ENCODE measurements at regions not wholly inside any gene's neighbourhood (a gene's known extent, or its start where the extent isn't known, plus 50 kb on each side); places are given as distances from the start of the nearest gene placed in this dataset.

DNA sequence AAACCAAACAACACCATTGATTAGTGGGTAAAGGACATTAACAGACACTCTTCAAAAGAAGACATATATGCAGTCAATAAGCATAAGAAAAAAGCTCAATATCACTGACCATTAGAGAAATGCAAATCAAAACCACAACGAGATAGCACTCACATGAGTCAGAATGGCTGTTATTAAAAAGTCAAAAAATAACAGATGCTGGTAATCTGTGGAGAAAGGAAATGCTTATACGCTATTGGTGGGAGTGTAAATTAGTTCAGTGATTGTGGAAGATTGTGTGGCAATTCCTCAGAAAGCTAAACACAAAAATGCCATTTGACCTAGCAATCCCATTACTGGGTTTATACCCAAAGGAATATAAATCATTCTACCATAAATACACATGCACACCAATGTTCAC lies 182.6 kb downstream of the TRPC6 start:
- Mint-ChIP-seq H3K4me3 (ENCODE audit: low read depth) (no peak overlapping the region), H3K27me3 (ENCODE audit: low read depth) (no peaks in the 10 kb centered on the region), H3K36me3 (ENCODE audit: low read depth) (no peaks in the 10 kb centered on the region), H3K4me1 (ENCODE audit: low read depth) (no peaks in the 10 kb centered on the region), H3K27ac (no peak overlapping the region), H3K9me3 (peaks cover 8% of the 10 kb centered on the region)
- DNase-seq (ENCODE audit: low spot score), result no peak
- intact Hi-C loops (cut with micrococcal nuclease), result no loop called here

DNA sequence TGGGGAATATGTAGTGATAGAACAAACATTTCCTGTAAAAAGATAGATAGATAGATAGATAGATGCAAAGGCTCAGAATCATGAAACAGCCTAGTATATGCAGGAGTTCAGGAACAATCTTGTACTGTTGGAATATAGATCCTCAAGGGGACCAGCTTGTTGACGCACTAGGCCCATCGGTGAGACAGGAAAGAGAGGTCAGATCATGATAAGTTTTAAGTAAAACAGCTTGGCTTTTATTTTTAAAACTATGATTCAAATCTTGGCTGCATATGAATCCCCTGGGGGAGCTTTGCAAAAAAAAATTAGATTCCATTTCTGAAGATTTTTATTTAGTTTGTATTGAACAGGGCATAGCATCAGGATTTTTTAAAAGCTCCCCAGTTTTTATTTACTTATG lies 185.8 kb downstream of the TRPC6 start:
- no peak for DNase-seq (ENCODE audit: low spot score)
- H3K27ac Mint-ChIP-seq, result no peak overlapping the region
- H3K36me3 Mint-ChIP-seq (ENCODE audit: low read depth), result no peaks in the 10 kb centered on the region
- peaks cover 14% of the 10 kb centered on the region for H3K9me3 Mint-ChIP-seq
- H3K27me3 Mint-ChIP-seq (ENCODE audit: low read depth), result no peaks in the 10 kb centered on the region
- H3K4me1 Mint-ChIP-seq (ENCODE audit: low read depth), result no peaks in the 10 kb centered on the region
- H3K4me3 Mint-ChIP-seq (ENCODE audit: low read depth), result no peak overlapping the region
- intact Hi-C loops (cut with micrococcal nuclease), result no loop called here

DNA sequence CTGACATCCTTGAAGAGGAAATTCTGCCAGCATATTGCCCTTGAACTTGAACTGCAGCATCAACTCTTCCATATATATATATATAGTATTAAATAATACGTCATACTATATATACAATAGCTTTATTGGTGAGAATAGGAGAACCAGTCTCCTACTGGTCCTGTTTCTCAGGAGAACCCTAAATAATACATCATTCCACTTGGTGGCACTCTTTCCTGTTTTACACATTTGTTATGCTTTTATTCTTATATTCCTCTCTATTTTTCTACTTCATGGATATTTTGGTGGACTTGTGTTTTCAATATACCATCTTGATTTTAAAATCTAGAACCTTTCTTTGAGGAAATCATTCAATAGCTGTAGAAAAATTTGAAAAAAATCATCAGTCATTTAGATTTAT lies 193.3 kb downstream of the TRPC6 start:
- Mint-ChIP-seq H3K27me3 (ENCODE audit: low read depth) (no peaks in the 10 kb centered on the region), H3K4me3 (ENCODE audit: low read depth) (no peak overlapping the region), H3K4me1 (ENCODE audit: low read depth) (no peaks in the 10 kb centered on the region), H3K9me3 (no peaks in the 10 kb centered on the region), H3K36me3 (ENCODE audit: low read depth) (no peaks in the 10 kb centered on the region), H3K27ac (no peak overlapping the region)
- DNase-seq (ENCODE audit: low spot score), result no peak
- intact Hi-C loops (cut with micrococcal nuclease), result no loop called here

DNA sequence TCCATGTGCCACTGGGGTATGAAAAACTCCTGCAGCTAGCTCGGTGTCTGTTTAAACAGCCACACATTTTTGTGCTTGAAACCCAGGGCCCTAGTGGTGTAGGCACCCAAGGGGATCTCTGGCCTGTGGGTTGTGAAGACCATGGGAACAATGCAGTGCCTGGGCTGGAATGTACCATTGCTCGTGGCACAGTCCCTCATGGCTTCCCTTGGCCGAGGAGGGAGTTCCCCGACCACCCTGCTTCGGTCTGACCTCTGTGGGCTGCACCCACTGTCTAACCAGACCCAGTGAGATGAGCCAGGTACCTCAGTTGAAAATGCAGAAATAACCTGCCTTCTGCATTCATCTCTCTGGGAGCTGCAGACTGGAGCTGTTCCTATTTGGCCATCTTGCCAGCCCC lies 214.0 kb downstream of the TRPC6 start:
- Mint-ChIP-seq H3K27me3 (ENCODE audit: low read depth) (no peaks in the 10 kb centered on the region), H3K4me1 (ENCODE audit: low read depth) (no peaks in the 10 kb centered on the region), H3K27ac (no peak overlapping the region), H3K9me3 (peaks cover 30% of the 10 kb centered on the region), H3K36me3 (ENCODE audit: low read depth) (no peaks in the 10 kb centered on the region), H3K4me3 (ENCODE audit: low read depth) (no peak overlapping the region)
- intact Hi-C loops (cut with micrococcal nuclease), result no loop called here
- no peak for DNase-seq (ENCODE audit: low spot score)

DNA sequence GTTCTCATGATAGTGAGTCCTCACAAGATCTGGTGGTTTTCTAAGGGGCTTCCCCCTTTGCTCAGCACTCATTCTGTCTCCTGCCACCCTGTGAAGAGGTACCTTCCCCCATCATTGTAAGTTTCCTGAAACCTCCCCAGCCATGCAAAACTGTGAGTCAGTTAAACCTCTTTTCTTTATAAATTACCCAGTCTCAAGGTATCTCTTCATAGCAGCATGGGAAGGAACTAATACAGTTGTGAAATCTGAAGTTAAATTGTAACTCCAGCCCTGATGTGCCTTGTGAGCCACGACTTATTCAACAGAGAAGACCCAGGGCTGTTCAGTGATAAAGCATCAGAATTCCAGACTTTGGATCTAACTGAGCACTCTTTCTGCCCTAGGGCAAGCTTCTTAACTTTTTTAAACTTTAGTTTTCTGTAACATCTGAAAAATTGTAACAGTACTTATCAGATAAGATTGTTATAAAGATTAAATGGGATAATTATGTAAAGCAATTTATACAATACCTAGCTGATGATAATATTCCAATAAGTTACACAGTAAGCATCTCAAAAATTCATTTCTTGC lies 220.0 kb downstream of the TRPC6 start:
- intact Hi-C loops (cut with micrococcal nuclease), result no loop called here
- Mint-ChIP-seq H3K27me3 (ENCODE audit: low read depth) (no peaks in the 10 kb centered on the region), H3K4me3 (ENCODE audit: low read depth) (no peak overlapping the region), H3K27ac (no peak overlapping the region), H3K36me3 (ENCODE audit: low read depth) (no peaks in the 10 kb centered on the region), H3K9me3 (peaks cover 31% of the 10 kb centered on the region), H3K4me1 (ENCODE audit: low read depth) (no peaks in the 10 kb centered on the region)
- DNase-seq (ENCODE audit: low spot score), result no peak

DNA sequence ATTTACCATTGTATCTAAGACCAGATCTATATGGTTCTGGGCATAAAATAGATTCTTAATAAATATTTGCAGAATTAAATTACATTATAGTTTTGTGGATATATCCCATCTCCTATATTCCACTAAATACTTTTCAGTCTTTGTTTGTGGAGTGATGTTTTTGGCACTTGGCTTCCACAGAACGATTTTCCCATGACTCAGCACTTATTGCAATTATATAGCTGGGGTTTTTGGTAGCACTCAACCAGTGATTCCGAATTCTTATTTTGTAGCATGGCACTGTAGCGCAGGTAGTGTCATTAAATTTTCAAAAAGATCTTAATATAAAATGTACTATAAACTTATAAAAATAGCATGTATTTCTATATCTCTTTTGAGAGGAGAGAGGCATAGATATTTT lies 221.2 kb downstream of the TRPC6 start:
- Mint-ChIP-seq H3K4me3 (ENCODE audit: low read depth) (no peak overlapping the region), H3K36me3 (ENCODE audit: low read depth) (no peaks in the 10 kb centered on the region), H3K27ac (no peak overlapping the region), H3K9me3 (peaks cover 42% of the 10 kb centered on the region), H3K27me3 (ENCODE audit: low read depth) (no peaks in the 10 kb centered on the region), H3K4me1 (ENCODE audit: low read depth) (no peaks in the 10 kb centered on the region)
- DNase-seq (ENCODE audit: low spot score), result no peak
- intact Hi-C loops (cut with micrococcal nuclease), result no loop called here

DNA sequence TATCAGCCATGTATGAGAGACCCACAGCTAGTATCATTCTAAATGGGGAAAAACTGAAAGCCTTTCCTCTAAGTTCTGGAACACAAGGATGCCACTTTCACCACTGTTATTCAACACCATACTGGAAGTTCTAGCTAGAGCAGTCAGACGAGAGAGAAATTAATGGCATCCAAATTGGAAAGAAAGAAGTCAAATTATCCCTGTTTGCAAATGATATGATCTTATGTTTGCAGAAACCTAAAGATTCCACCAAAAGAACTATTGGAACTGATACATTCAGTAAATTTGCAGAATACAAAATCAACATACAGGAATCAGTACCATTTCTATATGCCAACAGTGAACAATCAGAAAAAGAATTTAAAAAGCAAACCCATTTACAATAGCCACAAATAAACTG lies 226.0 kb downstream of the TRPC6 start:
- Mint-ChIP-seq H3K4me1 (ENCODE audit: low read depth) (no peaks in the 10 kb centered on the region), H3K27ac (no peak overlapping the region), H3K36me3 (ENCODE audit: low read depth) (no peaks in the 10 kb centered on the region), H3K9me3 (peaks cover 31% of the 10 kb centered on the region), H3K27me3 (ENCODE audit: low read depth) (no peaks in the 10 kb centered on the region), H3K4me3 (ENCODE audit: low read depth) (no peak overlapping the region)
- intact Hi-C loops (cut with micrococcal nuclease), result no loop called here
- no peak for DNase-seq (ENCODE audit: low spot score)

DNA sequence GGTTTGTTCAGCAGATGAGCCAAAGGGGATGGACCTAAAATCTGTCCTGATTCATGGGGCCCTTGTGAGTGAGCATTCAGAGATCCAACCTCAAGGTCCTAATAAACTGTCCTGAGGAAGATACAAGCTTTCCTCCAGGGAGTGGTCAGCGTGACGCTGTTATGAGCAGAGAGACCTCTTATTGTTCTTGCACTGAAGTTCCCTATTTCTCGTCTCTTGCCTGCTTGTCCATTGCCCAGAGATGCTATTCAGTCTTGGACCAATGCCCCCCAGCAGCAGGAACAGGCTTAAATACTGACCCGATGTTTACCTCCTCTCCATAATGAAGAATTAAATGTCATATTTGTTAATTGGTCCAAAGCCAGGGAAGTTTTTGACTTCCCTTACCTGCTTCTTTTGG lies 225.2 kb upstream of the PGR start:
- Mint-ChIP-seq H3K9me3 (peaks cover 25% of the 10 kb centered on the region), H3K27ac (no peak overlapping the region), H3K4me1 (ENCODE audit: low read depth) (no peaks in the 10 kb centered on the region), H3K4me3 (ENCODE audit: low read depth) (no peak overlapping the region), H3K27me3 (ENCODE audit: low read depth) (no peaks in the 10 kb centered on the region), H3K36me3 (ENCODE audit: low read depth) (no peaks in the 10 kb centered on the region)
- intact Hi-C loops (cut with micrococcal nuclease), result no loop called here
- DNase-seq (ENCODE audit: low spot score), result no peak

DNA sequence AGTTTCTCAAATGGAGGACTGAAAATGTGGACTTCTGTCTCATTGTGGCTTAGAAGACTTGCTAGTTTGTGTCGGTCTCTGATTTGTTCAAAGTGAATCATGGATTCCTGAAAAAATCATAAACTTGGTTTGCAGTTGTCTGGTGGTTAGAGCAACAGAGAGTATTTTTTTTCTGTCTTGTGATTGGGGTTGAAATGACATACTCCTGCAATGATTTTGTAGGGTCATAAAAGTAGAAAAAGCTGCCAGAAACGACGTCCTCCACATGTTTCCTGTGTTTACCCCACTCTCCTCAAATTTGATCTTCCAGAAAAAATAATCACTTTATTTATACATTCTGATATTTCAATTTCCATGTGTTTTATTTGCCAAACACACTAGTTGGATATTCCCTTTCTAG lies 219.2 kb upstream of the PGR start:
- no peak for DNase-seq (ENCODE audit: low spot score)
- Mint-ChIP-seq H3K4me3 (ENCODE audit: low read depth) (no peak overlapping the region), H3K27ac (no peak overlapping the region), H3K9me3 (peaks cover 25% of the 10 kb centered on the region), H3K4me1 (ENCODE audit: low read depth) (no peaks in the 10 kb centered on the region), H3K36me3 (ENCODE audit: low read depth) (no peaks in the 10 kb centered on the region), H3K27me3 (ENCODE audit: low read depth) (no peaks in the 10 kb centered on the region)
- intact Hi-C loops (cut with micrococcal nuclease), result no loop called here

DNA sequence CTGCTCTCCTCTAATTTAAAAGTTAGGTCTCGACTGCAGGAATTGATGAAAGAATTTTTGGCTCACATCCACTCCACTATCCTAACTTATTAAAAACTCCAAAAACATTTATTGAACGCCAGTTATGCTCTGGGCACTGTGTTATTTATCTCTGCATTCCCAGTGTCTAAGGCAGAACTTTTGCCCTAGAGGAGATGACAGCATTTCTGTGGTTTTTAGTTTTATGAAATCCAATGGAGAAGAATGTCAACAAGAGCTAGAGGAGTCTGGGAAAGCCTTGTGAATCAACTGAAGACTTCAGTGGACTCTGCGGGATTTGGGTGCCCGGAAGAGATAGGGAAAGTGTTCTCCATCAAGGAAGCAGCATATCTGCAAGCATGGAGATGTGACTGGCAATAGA lies 217.0 kb upstream of the PGR start:
- intact Hi-C loops (cut with micrococcal nuclease), result no loop called here
- Mint-ChIP-seq H3K27me3 (ENCODE audit: low read depth) (no peaks in the 10 kb centered on the region), H3K36me3 (ENCODE audit: low read depth) (no peaks in the 10 kb centered on the region), H3K27ac (no peak overlapping the region), H3K4me3 (ENCODE audit: low read depth) (no peak overlapping the region), H3K9me3 (peaks cover 31% of the 10 kb centered on the region), H3K4me1 (ENCODE audit: low read depth) (no peaks in the 10 kb centered on the region)
- no peak for DNase-seq (ENCODE audit: low spot score)

DNA sequence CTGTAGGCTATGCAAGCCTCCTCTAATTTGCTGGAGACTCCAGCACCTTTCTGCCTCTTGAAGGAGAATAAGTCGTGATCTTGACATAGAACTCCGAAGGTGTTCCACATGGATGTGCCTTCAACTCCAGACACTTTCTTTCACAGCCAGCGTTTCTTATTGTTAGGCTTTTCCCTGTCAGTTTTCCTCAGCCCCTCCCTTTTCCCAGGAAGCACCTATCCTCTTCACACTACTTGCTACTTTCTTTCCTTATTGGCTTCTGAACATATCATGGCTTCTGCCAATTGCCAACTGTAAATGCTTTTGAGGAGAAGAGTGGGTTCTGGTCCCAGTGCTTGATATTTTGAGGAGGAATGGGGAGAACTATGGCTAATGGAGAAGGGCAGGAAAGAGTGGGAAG lies 216.3 kb upstream of the PGR start:
- DNase-seq (ENCODE audit: low spot score), result no peak
- Mint-ChIP-seq H3K9me3 (peaks cover 31% of the 10 kb centered on the region), H3K27ac (no peak overlapping the region), H3K36me3 (ENCODE audit: low read depth) (no peaks in the 10 kb centered on the region), H3K4me1 (ENCODE audit: low read depth) (no peaks in the 10 kb centered on the region), H3K27me3 (ENCODE audit: low read depth) (no peaks in the 10 kb centered on the region), H3K4me3 (ENCODE audit: low read depth) (no peak overlapping the region)
- intact Hi-C loops (cut with micrococcal nuclease), result no loop called here

DNA sequence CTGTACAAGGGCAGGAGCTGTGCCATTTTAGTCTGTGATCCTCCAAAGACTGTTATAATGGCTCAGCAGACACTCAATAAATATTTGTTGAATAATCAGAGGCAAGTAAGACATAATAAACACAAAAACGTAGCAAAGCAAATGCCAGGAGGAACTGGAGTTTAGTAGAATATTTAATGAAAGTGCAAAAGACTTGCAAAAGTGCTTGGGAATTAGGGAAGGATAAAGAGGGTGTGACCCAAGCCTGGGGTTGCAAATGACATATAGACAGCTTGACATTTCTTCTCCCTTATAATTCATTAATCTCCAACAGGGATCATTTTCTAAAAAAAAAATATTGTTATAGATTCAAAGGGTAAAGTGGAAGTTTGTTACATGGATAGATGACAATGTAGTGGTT lies 212.7 kb upstream of the PGR start:
- no peaks in the 10 kb centered on the region for H3K36me3 Mint-ChIP-seq (ENCODE audit: low read depth)
- no peak for DNase-seq (ENCODE audit: low spot score)
- H3K27ac Mint-ChIP-seq, result no peak overlapping the region
- H3K4me1 Mint-ChIP-seq (ENCODE audit: low read depth), result no peaks in the 10 kb centered on the region
- no peak overlapping the region for H3K4me3 Mint-ChIP-seq (ENCODE audit: low read depth)
- peaks cover 30% of the 10 kb centered on the region for H3K9me3 Mint-ChIP-seq
- no peaks in the 10 kb centered on the region for H3K27me3 Mint-ChIP-seq (ENCODE audit: low read depth)
- intact Hi-C loops (cut with micrococcal nuclease), result no loop called here

DNA sequence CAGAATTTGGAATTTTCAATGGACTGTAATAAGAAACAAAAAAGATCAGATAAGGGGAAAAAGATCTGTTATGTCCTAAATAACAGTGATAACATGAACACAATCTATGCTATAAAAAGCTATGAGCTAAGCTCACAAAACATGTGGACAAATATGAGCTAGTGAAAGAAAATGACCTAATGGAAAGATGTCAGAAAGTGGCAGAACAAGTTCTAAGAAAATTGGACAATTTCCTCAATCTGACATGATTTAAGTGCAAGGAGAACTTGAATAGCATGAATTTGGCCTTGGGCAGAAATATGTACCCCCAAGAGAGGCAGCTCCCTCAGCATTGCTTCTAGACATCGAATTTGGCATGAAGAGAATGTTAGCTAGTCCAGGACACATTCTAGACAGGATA lies 212.0 kb upstream of the PGR start:
- Mint-ChIP-seq H3K27ac (no peak overlapping the region), H3K27me3 (ENCODE audit: low read depth) (no peaks in the 10 kb centered on the region), H3K36me3 (ENCODE audit: low read depth) (no peaks in the 10 kb centered on the region), H3K4me3 (ENCODE audit: low read depth) (no peak overlapping the region), H3K4me1 (ENCODE audit: low read depth) (no peaks in the 10 kb centered on the region), H3K9me3 (peaks cover 27% of the 10 kb centered on the region)
- intact Hi-C loops (cut with micrococcal nuclease), result no loop called here
- no peak for DNase-seq (ENCODE audit: low spot score)

DNA sequence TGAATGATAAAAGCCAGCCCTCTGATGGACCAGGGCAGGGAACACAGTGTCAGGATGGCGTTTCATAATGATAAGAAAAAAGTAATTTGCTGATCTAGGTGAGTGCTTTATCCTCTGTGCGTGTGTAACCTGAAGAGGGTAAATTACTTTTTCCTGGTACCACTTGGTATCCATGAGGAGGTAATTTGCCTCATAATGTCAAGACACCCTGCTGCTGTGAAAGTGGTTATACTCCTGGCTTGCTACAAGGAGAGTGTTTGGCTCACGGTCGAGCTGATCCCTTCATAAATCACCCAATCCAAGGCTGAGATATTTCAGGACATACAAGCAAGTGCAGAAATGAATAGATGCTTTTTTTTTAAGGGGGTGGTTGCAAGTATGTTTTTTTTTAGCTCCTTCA lies 207.2 kb upstream of the PGR start:
- H3K27me3 Mint-ChIP-seq (ENCODE audit: low read depth), result no peaks in the 10 kb centered on the region
- no peaks in the 10 kb centered on the region for H3K4me1 Mint-ChIP-seq (ENCODE audit: low read depth)
- peaks cover 14% of the 10 kb centered on the region for H3K9me3 Mint-ChIP-seq
- H3K36me3 Mint-ChIP-seq (ENCODE audit: low read depth), result no peaks in the 10 kb centered on the region
- H3K4me3 Mint-ChIP-seq (ENCODE audit: low read depth), result no peak overlapping the region
- no peak overlapping the region for H3K27ac Mint-ChIP-seq
- intact Hi-C loops (cut with micrococcal nuclease), result no loop called here
- no peak for DNase-seq (ENCODE audit: low spot score)
